C4-2B (cell line): ENCODE measurements at regions not wholly inside any gene's neighbourhood (a gene's known extent, or its start where the extent isn't known, plus 50 kb on each side); places are given as distances from the start of the nearest gene placed in this dataset.

Experiments
- CTCF ChIP-seq: fragments of 450-650 bp; conservative IDR thresholded peaks from 2 replicates; pipeline ENCODE4 v1.5.1; 2017; ENCODE audit warnings: mild to moderate bottlenecking
- ZFX ChIP-seq: fragments of 450-650 bp; IDR thresholded peaks from 2 replicates; pipeline ENCODE4 v1.6.1; 2017

GRCh38 chr7:118664498-118664897 is 440.0 kb downstream of the ANKRD7 start:
- TF ChIP-seq CTCF: no peak
- TF ChIP-seq ZFX: no peak
